ENCODE measurements at regions not wholly inside any gene's neighbourhood (a gene's known extent, or its start where the extent isn't known, plus 50 kb on each side); places are given as distances from the start of the nearest gene placed in this dataset.
"Not testable (repeated sequence)": the region's sequence is repeated elsewhere in the genome, so short reads cannot be mapped to it uniquely, and the experiment has no call there.

- not testable (repeated sequence) for DNase-seq (ENCODE audit: low spot score)
Measured at GRCh38 chr20:5453316-5453715, 136.6 kb upstream of the PROKR2 start.

GRCh38 chr20:5452691-5453090 lies 135.9 kb upstream of the PROKR2 start:
- not testable (repeated sequence) for DNase-seq (ENCODE audit: low spot score)

GRCh38 chr20:5452286-5452685 lies 135.5 kb upstream of the PROKR2 start:
- DNase-seq (ENCODE audit: low spot score) = not testable (repeated sequence)

DNA sequence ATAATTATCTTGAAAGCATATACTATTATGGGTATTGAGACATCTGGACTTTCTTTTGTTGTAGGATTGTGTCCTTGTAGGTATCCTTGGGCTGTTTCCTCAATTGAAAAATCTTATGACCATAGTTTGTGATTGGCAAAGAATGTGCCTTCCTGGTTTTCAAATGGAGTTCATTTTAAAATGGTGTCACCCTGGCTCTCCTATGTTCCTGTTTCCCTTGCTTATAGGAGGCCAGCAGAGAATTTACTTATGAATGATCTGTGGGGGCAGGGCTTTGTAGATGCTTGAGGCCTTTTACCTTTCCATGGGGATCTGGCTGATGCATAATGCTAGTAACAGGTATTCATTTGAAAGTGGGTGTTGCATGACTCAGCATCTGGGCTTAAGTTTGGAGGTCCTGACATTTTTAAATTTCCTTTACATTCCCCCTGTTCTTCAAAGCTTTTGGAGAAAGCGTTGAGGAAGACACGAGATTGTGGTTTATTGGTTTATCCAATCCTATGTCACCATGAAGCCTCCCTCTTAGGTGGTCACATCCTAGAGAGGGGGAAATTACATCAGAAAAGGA lies 135.0 kb upstream of the PROKR2 start:
- no peak for DNase-seq (ENCODE audit: low spot score)

- peak; percentile 60 for DNase-seq (ENCODE audit: low spot score)
Measured at GRCh38 chr20:5448449-5449118, 131.8 kb upstream of the PROKR2 start.

DNA sequence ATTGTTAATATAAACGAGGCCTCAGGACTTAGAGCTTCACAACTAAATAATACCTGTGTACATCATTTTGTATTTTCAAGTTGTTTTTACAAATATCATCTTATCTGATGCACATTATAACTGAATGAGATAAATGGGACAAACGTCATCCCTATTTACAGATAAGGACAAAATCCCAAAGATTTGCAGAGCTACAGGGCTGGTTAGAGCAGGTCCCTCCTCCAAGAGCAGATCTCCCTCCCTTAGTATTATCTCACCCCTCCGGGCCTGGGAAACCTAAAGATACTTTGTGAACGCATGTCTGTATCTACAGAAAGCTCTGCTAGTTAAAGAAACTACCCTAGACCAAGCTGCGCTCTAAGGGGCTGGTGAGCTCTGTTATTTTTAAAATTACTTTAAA lies 130.4 kb upstream of the PROKR2 start:
- no peak for DNase-seq (ENCODE audit: low spot score)

- DNase-seq (ENCODE audit: low spot score) = no peak
Measured at GRCh38 chr20:5445611-5446010, 128.9 kb upstream of the PROKR2 start.

- DNase-seq (ENCODE audit: low spot score) = no peak
Measured at GRCh38 chr20:5442101-5442500, 125.3 kb upstream of the PROKR2 start.

DNA sequence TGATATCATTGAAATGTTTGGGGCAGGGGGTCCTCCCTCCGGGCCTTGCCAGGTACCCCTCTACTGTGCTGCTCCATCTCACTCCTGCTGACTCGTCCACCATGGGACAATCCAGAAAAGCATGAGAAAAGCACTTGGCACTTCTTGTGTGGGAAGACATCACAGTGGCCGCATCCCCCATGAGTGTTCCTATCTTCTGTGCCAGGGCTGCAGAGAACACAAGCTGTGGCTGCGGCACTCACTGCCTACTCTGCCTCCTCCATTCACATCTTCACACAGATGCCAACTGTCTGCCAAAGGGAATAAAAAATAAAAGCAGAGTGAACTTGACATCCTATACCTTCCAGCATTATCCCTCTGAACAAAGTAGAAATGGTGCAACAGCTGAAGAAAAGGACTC lies 117.4 kb upstream of the PROKR2 start:
- no peak for DNase-seq (ENCODE audit: low spot score)

DNA sequence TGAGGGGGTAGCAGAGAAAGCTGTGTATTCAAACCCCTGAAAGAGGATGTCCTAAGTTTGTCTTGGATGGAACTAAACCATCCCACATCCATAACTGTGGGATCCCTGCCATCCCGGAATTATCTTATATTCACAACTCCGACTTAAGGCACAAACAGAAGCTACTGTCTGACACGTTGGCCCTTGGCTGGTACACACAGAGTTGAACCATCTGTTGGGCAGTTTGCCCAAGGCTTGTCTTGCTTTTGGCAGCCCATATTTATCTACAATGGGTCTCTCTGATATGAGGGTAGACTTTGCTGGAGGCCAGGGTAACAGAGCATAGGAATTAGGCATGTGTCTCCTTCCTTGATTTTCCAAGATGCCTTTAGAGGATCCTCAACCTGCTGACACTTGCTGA lies 116.6 kb upstream of the PROKR2 start:
- DNase-seq (ENCODE audit: low spot score) = no peak

GRCh38 chr20:5432030-5432429 lies 115.3 kb upstream of the PROKR2 start:
- DNase-seq (ENCODE audit: low spot score) = no peak

GRCh38 chr20:5430670-5431069 lies 113.9 kb upstream of the PROKR2 start:
- no peak for DNase-seq (ENCODE audit: low spot score)

- DNase-seq (ENCODE audit: low spot score) = no peak
Measured at GRCh38 chr20:5426026-5426425, 109.3 kb upstream of the PROKR2 start.

GRCh38 chr20:5416086-5416485 lies 99.3 kb upstream of the PROKR2 start:
- DNase-seq (ENCODE audit: low spot score) = no peak

DNA sequence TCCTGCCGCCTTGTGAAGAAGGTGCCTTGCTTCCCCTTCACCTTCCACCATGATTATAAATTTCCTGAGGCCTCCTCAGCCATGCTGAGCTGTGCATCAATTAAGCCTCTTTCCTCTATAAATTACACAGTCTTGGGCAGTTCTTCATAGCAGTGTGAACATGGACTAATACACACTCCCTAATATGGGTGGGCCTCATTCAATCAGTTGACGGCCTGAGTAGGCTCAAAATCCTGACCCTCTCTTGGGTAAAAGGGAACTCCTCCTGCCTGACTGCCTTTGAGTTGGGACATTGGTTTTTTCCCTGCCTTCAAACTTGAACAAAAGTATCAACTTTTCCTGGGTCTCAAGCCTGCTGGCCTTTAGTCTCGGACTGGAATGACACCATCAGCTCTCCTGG lies 96.6 kb upstream of the PROKR2 start:
- no peak for DNase-seq (ENCODE audit: low spot score)

GRCh38 chr20:5410470-5410869 lies 93.7 kb upstream of the PROKR2 start:
- DNase-seq (ENCODE audit: low spot score) = no peak

- DNase-seq (ENCODE audit: low spot score) = peak; percentile 38
Measured at GRCh38 chr20:5402903-5403531, 86.3 kb upstream of the PROKR2 start.

DNA sequence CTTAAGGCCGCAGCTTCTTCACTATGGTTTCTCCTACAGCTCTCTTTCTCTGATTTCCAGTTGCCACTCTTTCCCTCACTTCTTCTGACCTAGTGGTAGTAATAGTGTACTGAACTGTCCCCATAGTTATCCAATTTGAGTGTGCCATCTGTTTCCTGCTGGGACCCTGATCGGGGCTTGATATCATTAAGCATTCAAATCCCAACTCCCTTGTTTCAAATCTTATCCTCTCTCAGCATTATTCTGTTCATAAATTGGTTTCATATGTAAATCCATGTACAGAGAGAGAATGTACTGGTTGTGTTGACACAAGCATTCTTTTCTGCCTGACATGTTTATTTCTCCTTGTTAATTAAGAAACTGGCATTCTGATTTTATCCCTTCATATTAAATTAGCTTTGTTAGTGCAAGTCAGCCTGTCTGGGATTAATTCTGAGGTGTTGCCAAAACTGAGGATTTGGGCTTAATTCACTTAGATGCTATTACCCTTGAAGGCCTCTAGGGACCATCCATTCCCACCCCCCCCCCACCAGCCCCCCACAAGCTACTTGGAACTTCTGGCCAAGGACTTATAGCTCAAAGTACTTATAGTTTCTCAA lies 84.6 kb upstream of the PROKR2 start:
- DNase-seq (ENCODE audit: low spot score) = no peak

DNA sequence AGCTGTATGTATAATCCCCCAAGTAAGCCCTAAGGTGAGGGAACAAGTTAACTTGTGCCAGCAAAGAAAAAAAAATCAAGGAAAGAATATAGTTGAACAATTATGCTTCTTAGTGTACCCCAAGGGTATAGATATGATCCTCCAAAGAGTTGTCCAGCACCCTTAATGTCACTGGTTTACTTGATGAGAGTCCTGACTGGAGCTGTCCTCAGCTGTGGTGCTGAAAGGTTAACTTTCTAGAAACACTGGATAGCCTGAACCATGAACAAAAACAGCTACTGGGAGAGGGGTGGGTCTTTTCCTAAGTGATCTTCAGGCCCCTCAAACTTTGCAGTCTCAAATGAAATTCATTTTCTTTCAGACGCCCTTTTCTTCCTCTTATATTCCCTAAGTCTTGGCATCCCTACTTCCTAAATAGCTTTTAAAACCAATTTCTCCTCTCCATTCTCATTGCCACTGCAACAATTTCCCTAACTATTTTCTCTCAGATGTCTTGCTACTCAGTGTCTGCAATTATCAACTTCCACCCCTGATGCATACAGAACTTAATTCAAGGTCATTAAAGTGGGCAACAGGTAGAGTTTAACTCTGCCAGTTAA lies 83.5 kb upstream of the PROKR2 start:
- no peak for DNase-seq (ENCODE audit: low spot score)

- no peak for DNase-seq (ENCODE audit: low spot score)
Measured at GRCh38 chr20:5397393-5397792, 80.6 kb upstream of the PROKR2 start.

DNA sequence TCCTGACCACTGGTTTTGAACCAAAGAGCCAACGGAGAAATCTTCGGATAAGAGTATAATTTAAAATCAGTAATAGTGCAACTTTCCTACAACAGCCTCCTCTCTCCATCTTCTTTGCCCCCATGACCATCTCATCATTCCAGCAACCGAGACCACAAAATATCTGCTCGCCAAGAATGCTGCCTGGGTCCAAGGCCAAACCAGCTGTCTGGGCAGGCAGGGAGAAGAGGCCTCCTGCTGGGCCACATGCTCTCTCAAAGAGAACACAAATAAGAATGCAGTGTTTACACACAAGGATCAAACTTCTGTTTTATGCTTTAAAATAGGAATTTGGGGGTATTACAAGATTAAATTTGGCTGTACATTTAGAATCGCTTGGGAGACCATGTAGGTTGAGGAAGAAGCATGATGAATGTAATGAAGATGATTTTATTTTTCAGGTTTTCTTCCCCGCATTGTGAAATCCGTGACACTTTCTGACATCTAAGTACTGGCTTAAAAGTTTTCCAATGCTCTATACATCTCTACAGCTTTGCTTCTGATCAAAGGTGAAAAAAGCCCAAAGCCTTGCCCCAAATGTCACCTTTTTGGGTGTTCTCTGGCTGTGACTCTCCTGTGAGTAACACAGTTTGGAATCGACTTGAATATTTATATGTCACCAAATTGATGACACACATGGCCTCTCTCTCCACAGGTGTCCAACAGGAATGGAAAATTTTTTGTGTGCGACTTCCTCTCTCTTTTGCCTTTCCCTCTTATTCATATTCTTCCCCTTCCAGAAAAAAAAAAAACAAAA lies 79.4 kb upstream of the PROKR2 start:
- DNase-seq (ENCODE audit: low spot score) = no peak
